Neural cell (in vitro differentiated cells): ENCODE measurements at regions not wholly inside any gene's neighbourhood (a gene's known extent, or its start where the extent isn't known, plus 50 kb on each side); places are given as distances from the start of the nearest gene placed in this dataset.

Source experiments
- H2AFZ ChIP-seq: fragments of 200-600, 300-800 bp; sonication (generic), shearing (Covaris generic); 2 replicates; pipeline ENCODE4 v1.6.0; 2014; ENCODE audit warnings: low read depth, mild to moderate bottlenecking, antibody characterized with exemption, low read length, moderate library complexity
- H3F3A ChIP-seq: fragments of 200-600 bp; shearing (Covaris generic); 2 replicates; pipeline ENCODE4 v1.6.1; 2016; ENCODE audit warnings: mild to moderate bottlenecking, moderate library complexity, mixed read lengths, antibody characterized with exemption, low read length; ENCODE audit not compliant: insufficient read depth, poor library complexity, severe bottlenecking
- H3K27ac ChIP-seq: fragments of 200-600, 300-800 bp; sonication (generic), shearing (Covaris generic); 2 replicates; pipeline ENCODE4 v1.5.1; 2014; ENCODE audit warnings: mild to moderate bottlenecking, low read length, moderate library complexity
- H3K27me3 ChIP-seq: fragments of 300-800, 200-600 bp; sonication (generic), shearing (Covaris generic); 2 replicates; pipeline ENCODE4 v1.6.0; 2014; ENCODE audit warnings: mild to moderate bottlenecking, low read depth, low read length, moderate library complexity; ENCODE audit not compliant: insufficient read depth
- H3K36me3 ChIP-seq: fragments of 300-800, 200-600 bp; sonication (generic), shearing (Covaris generic); 2 replicates; pipeline ENCODE4 v1.5.1; 2014; ENCODE audit warnings: mild to moderate bottlenecking, antibody characterized with exemption, low read length, moderate library complexity; ENCODE audit not compliant: insufficient read depth
- H3K4me2 ChIP-seq: fragments of 300-800, 200-600 bp; sonication (generic), shearing (Covaris generic); 2 replicates; pipeline ENCODE4 v1.6.0; 2014; ENCODE audit warnings: mild to moderate bottlenecking, low read length
- H3K4me3 ChIP-seq: fragments of 300-800, 200-600 bp; sonication (generic), shearing (Covaris generic); 2 replicates; pipeline ENCODE4 v1.5.1; 2014; ENCODE audit warnings: mild to moderate bottlenecking, low read length, moderate library complexity
- H3K79me2 ChIP-seq: fragments of 200-600 bp; shearing (Covaris generic); replicated peaks from 2 replicates; pipeline ENCODE4 v1.6.0; 2014; ENCODE audit warnings: mild to moderate bottlenecking, low read length, moderate library complexity; ENCODE audit not compliant: insufficient read depth
- H3K9ac ChIP-seq: fragments of 300-800, 200-600 bp; sonication (generic), shearing (Covaris generic); 2 replicates; pipeline ENCODE4 v1.6.1; 2016; ENCODE audit warnings: mild to moderate bottlenecking, low read length, mixed read lengths
- H3K9me2 ChIP-seq: fragments of 200-600 bp; shearing (Covaris generic); 2 replicates; pipeline ENCODE4 v1.6.1; 2016; ENCODE audit warnings: mild to moderate bottlenecking, low read length, mixed read lengths; ENCODE audit not compliant: insufficient read depth
- H3K9me3 ChIP-seq: fragments of 200-600, 300-800 bp; sonication (generic), shearing (Covaris generic); 2 replicates; pipeline ENCODE4 v1.6.1; 2016; ENCODE audit warnings: mild to moderate bottlenecking, mixed run types, low read length, moderate library complexity, mixed read lengths
- H4K20me1 ChIP-seq: fragments of 200-600 bp; shearing (Covaris generic); 2 replicates; pipeline ENCODE4 v1.6.1; 2016; ENCODE audit warnings: mild to moderate bottlenecking, mixed run types; ENCODE audit not compliant: insufficient read depth
- CTCF ChIP-seq: fragments of 450-650 bp; IDR thresholded peaks from 2 replicates; pipeline ENCODE4 v1.5.1; 2014; ENCODE audit warnings: antibody characterized with exemption, mild to moderate bottlenecking, moderate library complexity; ENCODE audit not compliant: poor library complexity, severe bottlenecking
- EP300 ChIP-seq: fragments of 450-650 bp; conservative IDR thresholded peaks from 2 replicates; pipeline ENCODE4 v1.6.1; 2014; ENCODE audit warnings: antibody characterized with exemption, mild to moderate bottlenecking, moderate library complexity; ENCODE audit not compliant: poor library complexity, severe bottlenecking
- EZH2 ChIP-seq: fragments of 200-600, 300-800 bp; shearing (Covaris generic), sonication (generic); IDR thresholded peaks from 2 replicates; pipeline ENCODE4 v1.6.1; 2014; ENCODE audit warnings: antibody characterized with exemption, low read length, borderline replicate concordance, mild to moderate bottlenecking; ENCODE audit not compliant: insufficient read depth, poor library complexity, severe bottlenecking
- MXI1 ChIP-seq: fragments of 450-650 bp; conservative IDR thresholded peaks from 2 replicates; pipeline ENCODE4 v1.6.1; 2014; ENCODE audit warnings: antibody characterized with exemption, mild to moderate bottlenecking; ENCODE audit not compliant: poor library complexity, severe bottlenecking
- POLR2AphosphoS5 ChIP-seq: IDR thresholded peaks from 2 replicates; pipeline ENCODE4 v1.6.1; 2012
- RAD21 ChIP-seq: fragments of 450-650 bp; conservative IDR thresholded peaks from 2 replicates; pipeline ENCODE4 v1.6.1; 2014; ENCODE audit warnings: antibody characterized with exemption, mild to moderate bottlenecking, moderate library complexity
- REST ChIP-seq: IDR thresholded peaks from 2 replicates; pipeline ENCODE4 v1.6.1; 2012; ENCODE audit warnings: borderline replicate concordance
- SMC3 ChIP-seq: fragments of 450-650 bp; conservative IDR thresholded peaks from 2 replicates; pipeline ENCODE4 v1.6.1; 2014; ENCODE audit warnings: antibody characterized with exemption, mild to moderate bottlenecking, moderate library complexity; ENCODE audit not compliant: poor library complexity
- TAF1 ChIP-seq: IDR thresholded peaks from 2 replicates; pipeline ENCODE4 v1.6.1; 2012; ENCODE audit warnings: low read depth

- no peak overlapping the region for H2AFZ ChIP-seq
- no peaks in the 10 kb centered on the region for H4K20me1 ChIP-seq
- H3K4me2 ChIP-seq: no peak overlapping the region
- H3K36me3 ChIP-seq: no peaks in the 10 kb centered on the region
- no peak overlapping the region for H3K27ac ChIP-seq
- no peaks in the 10 kb centered on the region for H3K79me2 ChIP-seq
- no peaks in the 10 kb centered on the region for H3K9me2 ChIP-seq
- H3F3A ChIP-seq: no peaks in the 10 kb centered on the region
- H3K9me3 ChIP-seq: no peaks in the 10 kb centered on the region
- no peak overlapping the region for H3K4me3 ChIP-seq
- no peak overlapping the region for H3K9ac ChIP-seq
- TF ChIP-seq TAF1 (no peak), EZH2 (no peak)
- H3K27me3 ChIP-seq: no peaks in the 10 kb centered on the region
These were observed 264.8 kb downstream of the INSC start for GRCh38 chr11:15379483-15379882.

GRCh38 chr11:15390857-15391256, 276.1 kb downstream of the INSC start:
- H3K9me2 ChIP-seq: no peaks in the 10 kb centered on the region
- H3K27me3 ChIP-seq: no peaks in the 10 kb centered on the region

More at GRCh38 chr11:15390857-15391256, 276.1 kb downstream of the INSC start:
- TF ChIP-seq POLR2AphosphoS5 (no peak), MXI1 (no peak), EZH2 (no peak), EP300 (no peak), CTCF (no peak), REST (no peak), SMC3 (no peak), RAD21 (no peak), TAF1 (no peak)
- Histone ChIP-seq H4K20me1 (no peaks in the 10 kb centered on the region), H3K36me3 (no peaks in the 10 kb centered on the region), H3K4me3 (no peak overlapping the region), H3K9me3 (no peaks in the 10 kb centered on the region), H3K4me2 (no peak overlapping the region), H3K27ac (no peak overlapping the region), H3K9ac (no peak overlapping the region), H3K79me2 (no peaks in the 10 kb centered on the region), H3F3A (no peaks in the 10 kb centered on the region), H2AFZ (no peak overlapping the region)
